Stimulated activated CD4-positive, alpha-beta T cell treated with anti-CD3 and anti-CD28 coated beads, TNF-alpha, amount 100 ng/mL, for 24 hours (primary cell): ENCODE measurements at regions not wholly inside any gene's neighbourhood (a gene's known extent, or its start where the extent isn't known, plus 50 kb on each side); places are given as distances from the start of the nearest gene placed in this dataset.
"Not testable (repeated sequence)": the region's sequence is repeated elsewhere in the genome, so short reads cannot be mapped to it uniquely, and the experiment has no call there.

Source experiments
- DNase-seq, 3 experiments: peaks; one replicate each; pipeline ENCODE4 v3.0.0-alpha.2; 2020; ENCODE audit warnings: low read depth in 3 of 3

DNA sequence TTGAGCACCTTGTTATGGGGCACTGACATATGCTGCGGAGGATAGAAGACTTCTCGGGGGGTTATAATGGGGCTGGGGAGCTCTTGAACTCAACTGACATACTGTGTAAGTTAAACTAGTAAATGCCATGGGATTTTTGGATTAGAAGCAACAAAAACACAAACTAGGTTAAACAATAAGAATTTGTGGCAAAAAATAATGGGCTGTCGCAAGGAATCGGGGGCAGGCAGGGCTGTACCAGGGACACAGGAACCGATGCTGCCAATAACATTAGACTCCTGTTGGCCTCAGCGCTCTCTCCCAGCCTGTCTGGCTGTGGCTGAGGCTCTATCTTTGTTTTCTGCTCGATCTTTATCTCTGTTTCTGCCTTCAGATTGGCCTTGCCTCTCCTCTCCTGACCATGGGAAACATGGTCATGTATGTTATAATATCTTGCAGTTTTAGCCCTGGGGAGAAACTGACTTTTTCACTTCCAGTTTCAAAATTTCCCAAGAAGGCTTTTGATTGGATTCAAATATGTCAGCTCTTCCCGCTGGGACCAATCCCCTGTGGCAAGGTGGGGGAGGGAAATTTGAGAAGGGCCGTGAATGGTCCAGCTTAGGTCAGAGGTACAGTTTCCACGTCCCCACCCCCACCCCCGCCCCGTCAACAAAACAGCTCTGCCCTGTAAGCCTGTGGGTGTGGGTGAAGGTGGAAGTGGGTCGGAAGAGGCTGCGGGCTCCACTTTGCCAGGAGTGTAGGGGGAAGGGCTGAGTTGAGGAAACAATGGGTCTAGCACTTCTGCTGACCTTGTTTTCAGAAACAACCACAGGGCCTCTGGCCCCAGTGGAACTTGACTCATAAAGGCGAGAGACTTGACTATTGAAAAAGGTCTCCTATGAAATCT lies 161.1 kb upstream of the TBL1XR1 start:
- DNase-seq, result peak in 1 of 3 experiments; percentile 62

DNA sequence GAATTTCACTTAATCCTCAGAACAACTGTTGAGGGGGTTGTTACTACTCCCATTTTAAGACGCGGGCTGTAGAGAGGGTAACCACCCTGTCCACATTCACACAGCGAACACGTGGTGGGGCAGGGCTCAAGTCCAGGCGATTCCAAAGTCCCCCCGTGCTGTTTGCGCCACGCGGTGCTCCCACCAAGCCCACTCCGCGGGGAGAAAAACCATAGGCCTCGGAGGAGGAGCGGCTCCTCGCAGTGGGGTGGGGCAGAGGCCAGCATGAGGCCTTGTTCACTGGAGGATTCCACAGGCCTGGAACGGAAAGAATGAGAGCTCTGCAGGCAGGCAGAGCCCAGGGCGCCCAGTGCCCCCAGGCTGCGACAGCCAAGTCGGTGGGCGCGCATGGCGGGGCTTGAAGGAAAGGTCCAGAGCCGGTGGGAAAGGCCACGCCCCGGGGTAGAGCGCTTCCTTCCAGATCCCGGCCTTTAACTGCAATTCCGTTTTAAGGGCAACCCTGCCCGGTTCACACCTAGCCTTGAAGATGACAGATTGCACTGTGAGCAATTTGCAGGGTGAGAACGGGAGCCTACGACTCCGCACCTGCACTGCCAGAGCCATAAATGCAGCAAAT lies 161.8 kb upstream of the TBL1XR1 start:
- DNase-seq, result no peak

DNA sequence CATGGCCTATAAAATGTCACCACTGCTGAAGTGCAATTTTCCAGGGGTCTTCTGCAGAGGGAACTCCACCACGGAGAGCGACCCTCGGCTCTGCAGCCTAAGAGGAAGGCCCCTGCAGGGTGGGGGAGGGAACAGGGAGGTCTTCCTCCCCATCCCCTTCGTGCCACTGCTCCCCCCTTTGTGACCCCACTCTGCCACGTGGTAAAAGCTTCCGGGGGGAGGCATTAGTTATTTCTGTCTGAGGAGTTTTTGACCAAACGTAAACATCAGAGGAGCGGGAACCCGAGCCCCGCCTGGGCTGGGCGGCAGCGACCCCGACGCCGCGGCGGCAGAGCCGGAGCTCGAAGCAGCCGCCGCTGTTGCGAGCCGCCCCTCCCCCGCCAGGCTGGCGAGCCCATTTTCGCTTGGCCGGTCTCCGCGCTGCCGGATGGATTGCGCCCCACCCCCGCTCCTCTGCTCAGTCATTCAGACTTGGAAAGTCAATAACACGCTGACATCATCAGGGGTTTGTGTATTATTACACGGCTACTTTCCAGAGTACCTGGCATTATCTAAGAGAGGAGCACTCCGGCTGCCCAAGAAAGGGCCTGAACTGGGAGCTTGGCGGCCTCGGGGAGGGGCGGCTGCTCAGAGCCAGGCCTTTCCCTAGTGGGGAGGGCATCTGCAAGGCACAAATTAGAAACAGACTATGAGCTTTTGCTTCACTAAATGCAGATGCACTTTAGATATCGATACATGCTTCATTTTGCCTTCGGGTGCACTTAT lies 162.5 kb upstream of the TBL1XR1 start:
- DNase-seq, result peak; percentile 91 to 95 (median 95)

GRCh38 chr3:177361081-177361938 lies 164.0 kb upstream of the TBL1XR1 start:
- no peak for DNase-seq

- no peak for DNase-seq
Observed at GRCh38 chr3:177362626-177363025, 165.3 kb upstream of the TBL1XR1 start.

- no peak for DNase-seq
Observed at GRCh38 chr3:177364236-177364635, 167.0 kb upstream of the TBL1XR1 start.

DNA sequence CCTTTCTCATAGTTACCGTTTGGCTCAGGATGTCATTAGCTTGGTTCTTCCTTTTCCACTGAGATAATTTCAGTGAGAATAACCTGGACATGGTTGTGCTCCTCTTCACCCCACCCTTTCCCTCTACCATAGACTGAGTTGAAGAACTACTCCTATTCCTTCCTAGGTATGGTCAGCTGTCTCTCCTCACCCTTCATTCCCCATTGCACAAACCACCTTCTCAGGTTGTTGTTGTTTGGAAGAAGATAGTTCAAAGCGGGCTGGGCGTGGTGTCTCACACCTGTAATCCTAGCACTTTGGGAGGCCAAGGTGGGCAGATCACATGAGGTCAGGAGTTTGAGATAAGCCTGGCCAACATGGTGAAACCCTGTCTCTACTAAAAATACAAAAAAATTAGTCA lies 168.0 kb upstream of the TBL1XR1 start:
- not testable (repeated sequence) for DNase-seq

- no peak for DNase-seq
Observed at GRCh38 chr3:177367788-177368187, 170.5 kb upstream of the TBL1XR1 start.

- DNase-seq, result no peak
Observed at GRCh38 chr3:177370246-177370822, 173.1 kb upstream of the TBL1XR1 start.

DNA sequence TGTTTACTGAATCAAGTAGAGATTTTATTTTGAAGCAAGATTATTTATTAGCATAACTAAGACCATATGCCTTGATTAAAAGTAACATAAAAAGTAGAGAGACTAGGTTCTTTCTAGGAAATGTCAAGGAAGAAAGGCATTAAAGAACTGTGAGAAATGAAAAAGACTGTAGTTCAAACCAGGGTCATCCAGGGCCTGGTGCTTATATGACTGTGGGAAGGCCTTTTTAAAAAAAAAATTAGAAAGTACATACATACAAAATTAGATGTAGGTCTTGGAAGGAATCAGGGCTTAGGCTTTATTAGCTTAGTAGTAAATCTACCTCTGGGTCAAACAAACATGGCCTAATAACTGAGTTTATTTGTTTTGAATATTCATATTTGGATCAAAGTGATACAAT lies 173.9 kb upstream of the TBL1XR1 start:
- no peak for DNase-seq

- DNase-seq, result no peak
Observed at GRCh38 chr3:177371888-177372287, 174.6 kb upstream of the TBL1XR1 start.

- no peak for DNase-seq
Observed at GRCh38 chr3:177374323-177374722, 177.0 kb upstream of the TBL1XR1 start.

DNA sequence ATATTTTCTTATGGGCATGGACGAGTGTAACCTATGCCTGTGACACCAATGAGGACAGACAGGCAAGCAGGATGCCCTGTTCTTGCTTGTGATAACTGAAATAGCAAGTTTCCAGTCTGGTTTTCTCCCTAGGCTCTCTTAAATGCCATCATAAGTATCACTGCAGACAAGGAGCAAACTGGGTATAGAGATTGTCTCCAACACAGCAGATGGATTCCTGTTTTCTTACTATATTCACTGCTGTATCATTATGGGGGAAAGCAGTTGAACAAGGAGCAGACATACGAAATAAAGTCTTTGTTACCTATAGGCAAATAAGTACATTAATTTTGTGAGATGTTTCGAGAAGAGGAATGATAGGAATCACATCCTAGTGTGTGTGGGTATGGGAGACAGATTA lies 178.0 kb upstream of the TBL1XR1 start:
- DNase-seq, result no peak

DNA sequence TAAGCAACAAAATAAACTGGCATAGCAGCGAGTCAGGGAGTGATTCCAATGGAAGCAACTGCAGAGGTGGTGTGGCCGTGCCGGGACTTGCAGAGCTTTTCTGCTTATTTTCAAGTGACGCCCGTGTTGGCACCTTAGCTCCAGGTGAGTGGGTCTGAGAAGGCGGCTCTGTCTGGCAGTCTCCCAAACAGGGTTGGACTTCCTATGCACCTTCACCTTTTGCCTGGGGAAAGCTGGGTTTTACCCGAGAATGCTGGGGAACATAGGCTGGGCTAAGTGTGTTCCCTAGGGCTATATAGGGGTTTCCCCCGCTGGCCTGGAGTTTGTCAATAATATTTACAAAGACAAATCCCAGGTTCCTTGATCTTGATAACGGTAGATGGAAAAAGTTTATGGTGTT lies 179.9 kb upstream of the TBL1XR1 start:
- DNase-seq, result no peak

DNA sequence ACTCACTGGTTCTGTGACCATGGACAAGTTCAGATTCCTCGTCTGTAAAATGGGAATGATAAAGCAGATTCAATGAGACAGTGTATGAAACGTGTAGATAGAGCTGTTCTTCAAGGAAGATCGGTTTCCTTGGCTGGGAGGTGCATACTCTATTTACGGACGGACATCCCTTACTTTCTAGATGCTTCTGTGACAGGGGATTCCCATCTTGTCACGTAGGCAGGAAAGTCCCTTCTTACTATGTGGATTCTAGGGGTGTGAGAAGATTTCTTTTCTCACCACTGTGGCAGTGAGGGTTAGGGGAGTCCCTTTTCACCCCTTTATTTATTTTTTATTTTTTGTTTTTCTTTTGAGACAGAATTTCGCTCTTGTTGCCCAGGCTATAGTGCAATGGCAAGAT lies 180.9 kb upstream of the TBL1XR1 start:
- DNase-seq, result no peak

GRCh38 chr3:177379045-177379444 lies 181.8 kb upstream of the TBL1XR1 start:
- no peak for DNase-seq

DNA sequence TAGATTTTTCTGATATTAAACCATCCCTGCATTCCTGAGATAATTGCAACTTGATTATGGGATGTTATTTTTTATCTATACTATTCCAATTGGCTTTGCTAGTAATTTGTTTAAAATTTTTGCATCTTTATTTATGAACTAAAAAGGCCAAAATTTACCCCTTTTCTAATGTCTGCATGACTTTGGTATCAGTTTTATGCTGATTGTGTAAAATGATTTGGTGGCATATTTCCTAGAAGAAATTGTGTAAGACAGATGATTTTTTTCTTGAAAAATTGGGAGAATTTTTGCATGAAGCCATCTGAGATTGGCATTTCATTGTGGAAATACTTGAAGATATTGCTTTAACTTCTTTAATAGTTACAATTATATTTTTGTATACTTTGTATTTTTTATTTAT lies 183.8 kb upstream of the TBL1XR1 start:
- DNase-seq, result no peak

DNA sequence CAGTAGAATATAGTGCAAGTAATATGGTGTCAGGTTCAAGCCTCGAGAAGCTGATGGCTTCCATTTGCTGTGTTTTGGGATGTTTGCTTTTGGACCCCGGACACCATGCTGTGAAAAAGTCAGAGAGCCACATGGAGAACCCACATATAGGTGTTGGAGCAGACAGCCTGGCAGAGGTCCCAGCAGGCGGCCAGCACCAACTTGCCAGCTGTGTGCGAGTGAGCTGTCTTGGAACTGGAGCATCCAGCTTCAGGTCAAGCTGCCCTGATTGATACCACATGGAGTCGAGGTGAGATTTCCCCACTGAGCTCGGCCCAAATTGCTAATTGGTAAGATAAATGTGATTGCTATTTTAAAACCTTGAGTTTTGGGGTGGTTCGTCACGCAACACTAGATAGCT lies 185.7 kb upstream of the TBL1XR1 start:
- DNase-seq, result no peak

DNA sequence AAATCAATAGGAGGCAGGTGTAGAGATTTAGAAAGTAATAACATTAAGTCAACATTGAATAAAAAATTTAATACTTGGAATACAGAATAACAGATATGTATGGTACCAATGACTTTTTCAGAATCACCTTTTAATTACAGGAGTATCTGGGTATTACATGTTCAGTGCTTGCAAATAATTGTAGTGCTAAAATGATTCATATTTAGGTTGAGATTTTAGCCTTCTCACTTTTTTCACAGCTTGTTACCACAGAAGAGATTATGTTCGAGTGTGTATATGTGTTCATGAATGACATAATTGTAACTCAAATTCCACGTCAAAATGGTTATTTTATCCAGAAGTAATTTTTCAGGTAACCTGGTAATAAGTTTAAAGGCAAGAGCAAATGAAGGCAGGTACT lies 187.9 kb upstream of the TBL1XR1 start:
- DNase-seq, result no peak

DNA sequence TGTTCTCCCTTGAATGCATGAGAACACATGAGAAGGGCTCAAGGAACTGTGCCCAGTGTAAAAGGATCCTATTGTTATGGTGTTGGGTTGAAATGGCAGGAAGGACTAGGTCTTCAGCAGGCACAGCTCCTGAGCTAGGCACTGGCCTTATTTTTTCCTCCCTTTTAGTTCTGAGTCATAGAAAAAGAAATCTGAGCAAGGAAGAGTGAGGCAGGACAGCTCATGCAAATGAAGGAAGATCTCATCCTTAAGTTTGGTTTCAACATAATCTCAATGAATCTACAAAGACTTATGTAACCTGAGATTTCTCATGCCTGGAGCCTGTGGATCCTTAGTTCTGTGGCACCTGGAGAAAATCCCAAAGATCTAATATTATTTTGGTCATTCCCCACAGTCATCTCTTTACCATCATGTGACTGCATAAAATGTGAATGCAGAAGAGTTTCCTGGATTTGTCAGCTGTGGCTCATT lies 188.6 kb upstream of the TBL1XR1 start:
- DNase-seq, result no peak

GRCh38 chr3:177388209-177388608 lies 190.9 kb upstream of the TBL1XR1 start:
- DNase-seq, result no peak
